ENCODE measurements at regions not wholly inside any gene's neighbourhood (a gene's known extent, or its start where the extent isn't known, plus 50 kb on each side); places are given as distances from the start of the nearest gene placed in this dataset.

DNA sequence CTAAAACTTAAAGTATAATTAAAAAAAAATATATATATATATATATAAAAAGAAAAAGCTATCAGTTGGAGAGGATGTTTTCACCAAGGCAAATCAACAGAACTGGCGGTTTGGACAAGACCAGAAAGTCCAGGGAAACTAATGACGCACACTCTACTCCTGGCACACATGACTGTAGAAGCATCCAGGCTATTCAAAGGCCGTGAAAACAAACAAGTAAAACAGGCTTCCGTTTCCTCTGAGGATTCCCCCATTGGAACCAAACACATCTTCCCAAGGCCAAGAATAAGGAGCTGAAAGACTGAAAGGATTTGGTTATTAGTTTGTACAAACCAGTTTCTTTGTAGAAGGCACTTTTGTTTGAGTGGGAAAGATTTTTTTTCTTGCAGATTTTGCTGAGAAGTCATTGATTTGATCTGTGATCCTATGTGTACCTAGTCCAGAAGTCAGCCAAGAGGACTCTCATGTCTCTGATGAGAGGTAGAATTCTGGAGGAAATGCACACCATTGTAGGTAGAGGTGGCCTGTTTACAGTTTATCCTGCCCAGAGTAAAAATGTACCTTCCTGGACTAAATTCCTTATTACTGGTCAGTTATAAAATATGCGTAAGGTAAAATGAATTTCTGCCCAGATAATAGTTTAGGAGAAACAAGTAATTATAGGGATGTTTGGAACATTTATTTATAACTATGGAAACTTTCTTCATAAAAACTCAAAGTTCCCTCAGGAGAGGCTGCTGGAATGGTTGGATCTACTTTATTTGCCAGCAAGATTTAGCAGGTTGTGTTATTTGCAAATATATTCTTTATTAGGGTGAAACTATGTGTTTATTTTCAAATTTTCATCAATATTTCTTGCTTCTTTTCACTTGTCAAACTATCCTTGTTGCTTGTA, 66.5 kb downstream of the DMP1 start:
- H2AK5ac ChIP-seq (ENCODE audit: low read depth, low read length), result no peak overlapping the region
- no peak overlapping the region for H3K23ac ChIP-seq (ENCODE audit: insufficient read length)
- H3K36me3 ChIP-seq (ENCODE audit: control insufficient read depth in 2 of 4, insufficient read depth in 4 of 4, low read length in 3 of 4), result no peaks in the 10 kb centered on the region
- H3K79me2 ChIP-seq (ENCODE audit: control insufficient read depth in 1 of 2, insufficient read depth in 2 of 2, low read length in 2 of 2), result no peaks in the 10 kb centered on the region
- no peak overlapping the region for H2BK15ac ChIP-seq (ENCODE audit: low read length)
- ChIA-PET CTCF (ENCODE audit: partially characterized antibody) (interaction anchor here (0.6 kb wide), 1 partner anchor 594 kb away, joined by 3 read pairs; no protein-coding TSS in a partner anchor), POLR2A (ENCODE audit: partially characterized antibody) (no interaction called here)
- no peaks in the 10 kb centered on the region for H3K79me1 ChIP-seq (ENCODE audit: low read depth, low read length)
- H3K4me3 ChIP-seq (ENCODE audit: extremely low read depth in 1 of 4, insufficient read depth in 2 of 4, low read depth in 3 of 4, low read length in 4 of 4), result no peak overlapping the region
- no peaks in the 10 kb centered on the region for H3K4me1 ChIP-seq (replicated peaks in 1 of 4; ENCODE audit: control insufficient read depth in 3 of 4, insufficient read depth in 4 of 4, low read length in 3 of 4)
- H2BK20ac ChIP-seq (ENCODE audit: low read length), result no peak overlapping the region
- no peak overlapping the region for H2BK120ac ChIP-seq (replicated peaks; ENCODE audit: low read depth, low read length)
- H3K9ac ChIP-seq (replicated peaks in 1 of 4; ENCODE audit: extremely low read depth in 1 of 4, low read depth in 3 of 4, low read length in 3 of 4), result no peak overlapping the region
- no peaks in the 10 kb centered on the region; a peak in 1 of 4 replicates for H3K9me3 ChIP-seq (ENCODE audit: insufficient read depth in 2 of 2, low read depth in 1 of 2, low read length in 1 of 2)
- no peak overlapping the region for H3K56ac ChIP-seq (replicated peaks; ENCODE audit: insufficient read length, low read depth, low read length)
- H4K20me1 ChIP-seq (replicated peaks in 1 of 2; ENCODE audit: control insufficient read depth in 1 of 2, insufficient read depth in 2 of 2, low read length in 2 of 2), result no peaks in the 10 kb centered on the region
- H3K14ac ChIP-seq (ENCODE audit: insufficient read length), result no peak overlapping the region
- peak overlapping the region; percentile 8; the same call in 1 of the 2 replicates for H2AFZ ChIP-seq (ENCODE audit: low read length)
- no peak overlapping the region for H3K4ac ChIP-seq (replicated peaks; ENCODE audit: insufficient read length, low read depth, low read length)
- no peaks in the 10 kb centered on the region for H3K23me2 ChIP-seq (ENCODE audit: low read depth, low read length)
- H4K5ac ChIP-seq (ENCODE audit: insufficient read length, low read depth, low read length), result no peak overlapping the region
- no peak for DNase-seq (ENCODE audit: low read depth in 1 of 2, low spot score in 2 of 2)
- H3K18ac ChIP-seq (ENCODE audit: extremely low read depth, low read length), result no peak overlapping the region
- no peak overlapping the region for H4K8ac ChIP-seq (ENCODE audit: extremely low read depth, insufficient read depth, low read length)
- H3K27ac ChIP-seq (ENCODE audit: low read depth, low read length), result no peak overlapping the region
- H4K91ac ChIP-seq (replicated peaks; ENCODE audit: insufficient read length, low read length), result no peak overlapping the region
- H2BK12ac ChIP-seq (ENCODE audit: low read depth, low read length), result no peak overlapping the region
- no peaks in the 10 kb centered on the region for H3K27me3 ChIP-seq (replicated peaks in 1 of 4; ENCODE audit: control insufficient read depth in 3 of 4, extremely low read depth in 1 of 4, insufficient read depth in 3 of 4, low read length in 3 of 4)
- WGBS, 2 experiments (ENCODE audit: extremely low coverage in 1 of 2, insufficient coverage in 1 of 2, insufficient read length in 1 of 2, insufficient replicate concordance in 2 of 2, low coverage in 1 of 2, low lambda C conversion rate in 2 of 2, missing lambda C conversion rate in 1 of 2), result 92% methylated on average over 5 of the region's 5 CpGs; no CpG with 5 or more reads in 1 of the 2 experiments
- no peak overlapping the region for H3K4me2 ChIP-seq (ENCODE audit: insufficient read depth in 1 of 2, low read depth in 2 of 2, low read length in 2 of 2)
- no peak for FAIRE-seq
- no peak overlapping the region for H2BK5ac ChIP-seq (ENCODE audit: low read depth, low read length)
- TF ChIP-seq CBX8 (IDR thresholded peaks at IDR 0.05; ENCODE audit: borderline replicate concordance, low read depth, low read length) (no peak), JUN (IDR thresholded peaks at IDR 0.05; ENCODE audit: low read depth, low read length) (no peak), FOSL1 (IDR thresholded peaks at IDR 0.05; ENCODE audit: insufficient read depth, low read depth, low read length) (no peak), BRCA1 (IDR thresholded peaks at IDR 0.05; ENCODE audit: low read depth, low read length) (no peak), SP2 (IDR thresholded peaks at IDR 0.05; ENCODE audit: low read length) (no peak), SP4 (IDR thresholded peaks at IDR 0.05; ENCODE audit: low read length) (no peak), CBX5 (IDR thresholded peaks at IDR 0.05; ENCODE audit: low read depth, low read length) (no peak), CEBPB (IDR thresholded peaks at IDR 0.05; ENCODE audit: low read depth, low read length) (no peak), ASH2L (IDR thresholded peaks at IDR 0.05; ENCODE audit: low read length) (no peak), TBP (IDR thresholded peaks at IDR 0.05; ENCODE audit: low read depth, low read length) (no peak), EP300 (IDR thresholded peaks at IDR 0.05; ENCODE audit: borderline replicate concordance in 1 of 2, low read depth in 2 of 2, low read length in 2 of 2) (no peak), RNF2 (IDR thresholded peaks at IDR 0.05; ENCODE audit: borderline replicate concordance, low read depth, low read length, missing control alignments, poor library complexity, severe bottlenecking) (no peak), KDM1A (IDR thresholded peaks at IDR 0.05; ENCODE audit: borderline replicate concordance, low read length) (no peak), CHD2 (IDR thresholded peaks at IDR 0.05; ENCODE audit: low read length) (no peak)

All from H1 (cell line).